ENCODE measurements at regions not wholly inside any gene's neighbourhood (a gene's known extent, or its start where the extent isn't known, plus 50 kb on each side); places are given as distances from the start of the nearest gene placed in this dataset.

DNA sequence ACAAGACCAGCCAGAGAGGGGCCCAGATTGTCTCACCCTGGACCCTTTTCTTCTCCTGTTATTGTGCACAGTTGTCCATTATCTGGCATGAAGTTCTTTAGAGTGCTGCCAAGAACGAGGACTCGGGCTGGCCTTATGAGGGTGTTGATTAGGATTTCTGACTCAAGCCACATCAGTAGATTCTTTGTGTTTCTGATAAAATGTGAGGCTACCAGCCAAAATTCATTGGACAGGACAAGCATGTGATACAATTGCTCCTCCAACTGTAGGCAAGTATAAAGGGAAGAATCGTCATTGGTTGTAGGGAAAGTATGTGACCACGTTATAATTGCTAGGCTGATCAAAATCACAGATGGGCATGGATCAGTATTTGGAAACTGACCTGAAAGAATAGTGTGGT, 99.2 kb upstream of the TMC3 start (continued):
- TF ChIP-seq, protein P1, sequence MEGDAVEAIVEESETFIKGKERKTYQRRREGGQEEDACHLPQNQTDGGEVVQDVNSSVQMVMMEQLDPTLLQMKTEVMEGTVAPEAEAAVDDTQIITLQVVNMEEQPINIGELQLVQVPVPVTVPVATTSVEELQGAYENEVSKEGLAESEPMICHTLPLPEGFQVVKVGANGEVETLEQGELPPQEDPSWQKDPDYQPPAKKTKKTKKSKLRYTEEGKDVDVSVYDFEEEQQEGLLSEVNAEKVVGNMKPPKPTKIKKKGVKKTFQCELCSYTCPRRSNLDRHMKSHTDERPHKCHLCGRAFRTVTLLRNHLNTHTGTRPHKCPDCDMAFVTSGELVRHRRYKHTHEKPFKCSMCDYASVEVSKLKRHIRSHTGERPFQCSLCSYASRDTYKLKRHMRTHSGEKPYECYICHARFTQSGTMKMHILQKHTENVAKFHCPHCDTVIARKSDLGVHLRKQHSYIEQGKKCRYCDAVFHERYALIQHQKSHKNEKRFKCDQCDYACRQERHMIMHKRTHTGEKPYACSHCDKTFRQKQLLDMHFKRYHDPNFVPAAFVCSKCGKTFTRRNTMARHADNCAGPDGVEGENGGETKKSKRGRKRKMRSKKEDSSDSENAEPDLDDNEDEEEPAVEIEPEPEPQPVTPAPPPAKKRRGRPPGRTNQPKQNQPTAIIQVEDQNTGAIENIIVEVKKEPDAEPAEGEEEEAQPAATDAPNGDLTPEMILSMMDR (conservative IDR thresholded peaks at IDR 0.05; ENCODE audit: low read depth in 2 of 2), result no peak

DNA sequence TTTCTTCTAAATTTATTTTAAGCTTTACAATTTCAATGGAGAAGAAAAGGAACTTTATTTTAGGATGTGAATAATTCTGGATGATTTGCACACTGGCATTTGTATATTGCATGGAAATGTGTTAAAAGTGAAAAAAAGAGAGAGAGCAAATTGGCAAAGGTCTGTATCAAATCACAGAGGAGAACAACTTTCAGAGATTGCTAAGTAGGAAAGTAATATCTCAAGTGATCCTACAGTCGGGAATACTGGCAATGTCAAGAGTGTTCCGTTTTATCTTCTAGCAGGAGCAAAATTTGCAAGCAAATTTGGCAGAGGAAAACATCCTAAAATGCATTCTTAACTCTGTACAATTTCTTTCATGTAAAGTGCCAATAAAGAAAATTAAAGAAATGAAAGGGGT, 97.1 kb upstream of the TMC3 start:
- Mint-ChIP-seq H3K36me3 (ENCODE audit: low read depth) (no peaks in the 10 kb centered on the region), H3K27ac (no peak overlapping the region)
- no peaks in the 10 kb centered on the region for H3F3A ChIP-seq (replicated peaks; ENCODE audit: low read depth)

More for the DNA sequence above, 97.1 kb upstream of the TMC3 start:
- H3K79me2 ChIP-seq (replicated peaks; ENCODE audit: insufficient read depth), result no peaks in the 10 kb centered on the region
- no peak overlapping the region for H3K27ac ChIP-seq (ENCODE audit: low read depth)
- H2AFZ ChIP-seq, result no peak overlapping the region
- no peaks in the 10 kb centered on the region for H3K4me1 ChIP-seq (ENCODE audit: insufficient read depth)
- ATAC-seq (no peak), DNase-seq (ENCODE audit: low spot score) (no peak)
- no peaks in the 10 kb centered on the region for H3K36me3 ChIP-seq (ENCODE audit: insufficient read depth)
- H3K4me1 Mint-ChIP-seq, result no peaks in the 10 kb centered on the region
- H3K9me3 Mint-ChIP-seq, result no peaks in the 10 kb centered on the region; the same call in 2 of the 3 replicates
- H3K4me2 ChIP-seq, result no peak overlapping the region
- H3K27me3 Mint-ChIP-seq (ENCODE audit: insufficient read depth, low read depth, poor library complexity), result no peaks in the 10 kb centered on the region
- H3K4me3 ChIP-seq, result no peak overlapping the region
- TF ChIP-seq, protein P2, sequence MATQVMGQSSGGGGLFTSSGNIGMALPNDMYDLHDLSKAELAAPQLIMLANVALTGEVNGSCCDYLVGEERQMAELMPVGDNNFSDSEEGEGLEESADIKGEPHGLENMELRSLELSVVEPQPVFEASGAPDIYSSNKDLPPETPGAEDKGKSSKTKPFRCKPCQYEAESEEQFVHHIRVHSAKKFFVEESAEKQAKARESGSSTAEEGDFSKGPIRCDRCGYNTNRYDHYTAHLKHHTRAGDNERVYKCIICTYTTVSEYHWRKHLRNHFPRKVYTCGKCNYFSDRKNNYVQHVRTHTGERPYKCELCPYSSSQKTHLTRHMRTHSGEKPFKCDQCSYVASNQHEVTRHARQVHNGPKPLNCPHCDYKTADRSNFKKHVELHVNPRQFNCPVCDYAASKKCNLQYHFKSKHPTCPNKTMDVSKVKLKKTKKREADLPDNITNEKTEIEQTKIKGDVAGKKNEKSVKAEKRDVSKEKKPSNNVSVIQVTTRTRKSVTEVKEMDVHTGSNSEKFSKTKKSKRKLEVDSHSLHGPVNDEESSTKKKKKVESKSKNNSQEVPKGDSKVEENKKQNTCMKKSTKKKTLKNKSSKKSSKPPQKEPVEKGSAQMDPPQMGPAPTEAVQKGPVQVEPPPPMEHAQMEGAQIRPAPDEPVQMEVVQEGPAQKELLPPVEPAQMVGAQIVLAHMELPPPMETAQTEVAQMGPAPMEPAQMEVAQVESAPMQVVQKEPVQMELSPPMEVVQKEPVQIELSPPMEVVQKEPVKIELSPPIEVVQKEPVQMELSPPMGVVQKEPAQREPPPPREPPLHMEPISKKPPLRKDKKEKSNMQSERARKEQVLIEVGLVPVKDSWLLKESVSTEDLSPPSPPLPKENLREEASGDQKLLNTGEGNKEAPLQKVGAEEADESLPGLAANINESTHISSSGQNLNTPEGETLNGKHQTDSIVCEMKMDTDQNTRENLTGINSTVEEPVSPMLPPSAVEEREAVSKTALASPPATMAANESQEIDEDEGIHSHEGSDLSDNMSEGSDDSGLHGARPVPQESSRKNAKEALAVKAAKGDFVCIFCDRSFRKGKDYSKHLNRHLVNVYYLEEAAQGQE (IDR thresholded peaks at IDR 0.05; ENCODE audit: unreplicated experiment), result no peak
- TF ChIP-seq STAT1 (IDR thresholded peaks at IDR 0.05; ENCODE audit: unreplicated experiment) (no peak), EZH2phosphoT487 (IDR thresholded peaks at IDR 0.05; ENCODE audit: unreplicated experiment) (no peak), ZNF114 (CRISPR knock-in tag; IDR thresholded peaks at IDR 0.05) (no peak), JUNB (IDR thresholded peaks at IDR 0.05; ENCODE audit: unreplicated experiment) (no peak), NANOG (IDR thresholded peaks at IDR 0.05; ENCODE audit: borderline replicate concordance) (no peak), CREB1 (CRISPR knock-in tag; IDR thresholded peaks at IDR 0.05; ENCODE audit: low read depth) (no peak), POLR2AphosphoS5 (IDR thresholded peaks at IDR 0.05; ENCODE audit: low read depth) (no peak), EZH2 (IDR thresholded peaks at IDR 0.05; ENCODE audit: low read depth, unreplicated experiment) (no peak)
- TF ChIP-seq, protein P1 (conservative IDR thresholded peaks at IDR 0.05; ENCODE audit: low read depth in 2 of 2), result no peak
- TF ChIP-seq, protein P3, sequence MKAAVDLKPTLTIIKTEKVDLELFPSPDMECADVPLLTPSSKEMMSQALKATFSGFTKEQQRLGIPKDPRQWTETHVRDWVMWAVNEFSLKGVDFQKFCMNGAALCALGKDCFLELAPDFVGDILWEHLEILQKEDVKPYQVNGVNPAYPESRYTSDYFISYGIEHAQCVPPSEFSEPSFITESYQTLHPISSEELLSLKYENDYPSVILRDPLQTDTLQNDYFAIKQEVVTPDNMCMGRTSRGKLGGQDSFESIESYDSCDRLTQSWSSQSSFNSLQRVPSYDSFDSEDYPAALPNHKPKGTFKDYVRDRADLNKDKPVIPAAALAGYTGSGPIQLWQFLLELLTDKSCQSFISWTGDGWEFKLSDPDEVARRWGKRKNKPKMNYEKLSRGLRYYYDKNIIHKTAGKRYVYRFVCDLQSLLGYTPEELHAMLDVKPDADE (IDR thresholded peaks at IDR 0.05), result no peak
- no peaks in the 10 kb centered on the region for H3K27me3 ChIP-seq (ENCODE audit: insufficient read depth)
- no peaks in the 10 kb centered on the region for H3K9me2 ChIP-seq (ENCODE audit: insufficient read depth)
- H3K4me3 Mint-ChIP-seq, result no peak overlapping the region
- H4K20me1 ChIP-seq (replicated peaks; ENCODE audit: insufficient read depth), result no peaks in the 10 kb centered on the region

All from GM23338 (cell line).